HG02588 (cell line): ENCODE measurements at regions not wholly inside any gene's neighbourhood (a gene's known extent, or its start where the extent isn't known, plus 50 kb on each side); places are given as distances from the start of the nearest gene placed in this dataset.

ENCODE experiments used
- ATAC-seq: cut with Tn5 transposase; IDR thresholded peaks from one replicate; pipeline ENCODE4 v1.9.1; 2021; ENCODE audit warnings: mild to moderate bottlenecking, moderate library complexity; ENCODE audit not compliant: unreplicated experiment

GRCh38 chr6:95142101-95142500, 435.2 kb upstream of the MANEA start:
- no peak for ATAC-seq

GRCh38 chr6:95142661-95143335, 434.5 kb upstream of the MANEA start:
- ATAC-seq: no peak

- no peak for ATAC-seq
Measured at GRCh38 chr6:95143408-95144180, 433.7 kb upstream of the MANEA start.

DNA sequence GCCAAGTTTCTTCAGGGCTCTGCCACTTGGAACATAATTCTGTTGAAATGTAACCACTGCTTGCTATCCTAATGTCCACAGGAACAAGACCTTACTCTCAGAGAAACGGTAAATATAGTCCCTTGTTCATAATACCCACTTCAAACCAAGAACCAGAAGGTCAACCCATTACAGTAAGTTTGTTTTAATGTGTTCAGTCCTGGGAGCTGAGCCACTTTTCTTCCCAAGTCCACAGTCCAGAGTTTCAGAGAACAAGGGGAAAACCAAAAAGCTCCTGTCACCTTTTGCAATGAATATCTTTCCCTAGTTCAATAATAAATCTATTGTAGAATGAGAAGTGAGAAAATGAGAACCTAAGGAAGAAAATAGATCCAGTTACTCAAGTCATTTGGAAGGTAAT, 431.9 kb upstream of the MANEA start:
- no peak for ATAC-seq

DNA sequence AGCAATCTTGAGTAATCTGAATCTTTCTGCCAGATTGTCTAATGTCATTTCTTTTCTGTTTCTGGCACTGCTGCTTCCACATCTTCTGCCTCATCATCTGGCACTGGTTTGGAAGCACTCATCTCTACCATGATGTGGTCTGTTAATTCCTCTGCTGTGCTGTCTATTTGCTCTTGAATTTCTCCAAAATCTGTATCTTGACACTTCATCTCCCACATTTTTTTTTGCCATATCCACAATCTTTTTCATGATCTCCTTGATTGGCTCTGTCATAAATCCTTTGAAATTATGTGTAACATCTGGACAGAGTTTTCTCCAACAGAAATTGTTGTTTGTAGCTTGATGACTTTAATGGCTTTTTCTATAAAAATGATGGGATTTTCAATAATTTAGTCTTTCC, 417.8 kb upstream of the MANEA start:
- ATAC-seq: no peak

DNA sequence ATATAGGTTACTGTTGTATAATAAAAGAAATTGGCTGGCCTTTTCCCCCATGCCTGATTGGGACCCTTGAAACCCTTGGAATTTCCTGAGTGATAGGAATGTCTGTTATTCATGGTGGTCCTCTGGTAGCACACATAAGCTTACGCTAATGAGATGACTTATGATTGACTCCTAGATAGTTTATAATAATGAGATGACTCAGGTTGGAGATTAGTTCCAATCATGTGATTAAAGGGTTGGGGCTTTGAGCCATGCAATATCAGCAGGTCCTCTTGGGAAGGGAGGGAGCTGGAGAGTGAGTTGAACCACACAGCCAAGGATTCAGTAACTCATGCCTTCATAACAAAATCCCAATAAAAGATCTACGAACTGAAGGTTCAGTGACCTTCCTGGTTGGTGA, 407.6 kb upstream of the MANEA start:
- ATAC-seq: no peak

GRCh38 chr6:95175927-95176675, 401.2 kb upstream of the MANEA start:
- ATAC-seq: no peak

DNA sequence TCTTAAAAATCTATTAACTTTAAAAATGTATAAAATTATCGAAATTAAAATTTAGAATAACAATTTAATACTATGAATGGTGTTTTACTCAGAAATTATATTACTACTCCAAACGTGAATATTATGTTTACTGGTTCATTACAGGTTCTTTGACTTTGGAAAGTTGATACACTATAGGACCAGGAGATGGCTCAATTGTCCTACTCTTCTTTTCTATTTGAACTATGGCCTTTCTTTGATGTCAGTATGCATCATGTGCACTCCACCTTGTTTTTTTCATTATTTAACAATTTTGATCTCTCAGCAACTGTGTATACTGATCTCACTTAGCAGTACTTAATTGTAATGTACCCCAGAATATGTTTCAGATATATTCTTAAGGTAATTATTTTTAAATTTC, 391.5 kb upstream of the MANEA start:
- ATAC-seq: no peak

GRCh38 chr6:95186710-95187109, 390.6 kb upstream of the MANEA start:
- ATAC-seq: no peak

DNA sequence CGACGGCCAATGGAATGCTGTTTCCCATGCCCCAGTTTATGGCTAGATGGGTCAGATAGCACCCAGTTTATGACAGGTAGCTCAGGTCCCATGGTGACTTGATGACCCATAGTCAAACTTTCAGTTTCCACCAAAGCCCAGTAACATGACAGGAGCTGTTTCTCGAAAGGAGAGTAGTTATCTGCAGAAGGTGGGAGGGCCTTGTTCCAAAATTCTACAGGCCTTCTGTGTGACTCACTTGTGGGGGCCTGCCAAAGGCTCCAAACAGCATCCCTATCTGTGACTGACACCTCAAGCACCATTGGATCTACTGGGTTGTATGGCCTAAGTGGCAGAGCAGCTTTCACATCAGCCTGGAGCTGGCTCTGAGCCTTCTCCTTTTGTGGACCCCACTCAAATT, 379.7 kb upstream of the MANEA start:
- ATAC-seq: no peak

DNA sequence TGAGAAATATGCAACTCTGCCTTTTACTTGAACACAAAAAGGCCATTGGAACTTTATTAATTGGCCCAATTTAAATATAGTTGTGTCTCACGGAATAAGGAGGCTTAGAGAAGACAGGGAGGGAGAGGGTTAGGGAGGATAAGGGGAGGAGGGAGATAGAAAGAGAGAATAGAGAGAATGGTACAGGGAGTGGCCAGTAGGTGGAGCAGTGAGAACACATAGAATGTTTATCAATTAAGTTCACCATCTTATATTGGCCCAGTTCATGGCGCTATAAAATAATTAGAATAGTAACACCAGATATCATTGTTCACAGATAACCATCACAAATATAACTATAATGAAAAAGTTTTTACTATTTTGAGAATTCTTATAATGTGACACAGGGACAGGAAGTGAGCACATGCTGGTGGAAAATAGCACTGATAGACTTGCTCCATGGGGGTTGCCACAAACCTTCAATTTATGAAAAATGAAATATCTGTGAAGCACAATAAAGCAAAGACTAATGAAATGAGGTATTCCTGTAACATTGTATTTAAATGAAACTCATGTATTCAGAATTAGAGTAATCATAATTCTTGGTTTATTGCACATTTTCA, 374.1 kb upstream of the MANEA start:
- ATAC-seq: peak; percentile 92

- no peak for ATAC-seq
Measured at GRCh38 chr6:95204178-95204577, 373.2 kb upstream of the MANEA start.

DNA sequence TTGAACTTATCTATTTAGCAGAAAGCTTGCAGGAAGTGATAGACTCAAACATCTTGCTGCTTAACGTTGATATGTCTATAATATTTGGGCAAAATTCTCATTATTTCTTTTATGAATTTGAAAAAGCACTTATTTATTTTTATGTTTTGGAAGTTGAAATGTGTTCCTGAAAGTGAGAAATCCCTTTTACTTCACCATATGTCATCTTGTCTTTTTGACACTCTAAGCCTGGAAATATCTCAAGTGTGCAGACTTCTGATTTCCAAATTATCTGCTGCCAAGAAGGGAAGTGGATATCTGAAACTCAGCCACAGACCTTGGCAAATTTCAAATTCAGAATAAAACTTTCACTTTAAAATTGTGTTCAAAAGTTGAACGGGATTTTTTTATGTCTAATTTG, 368.7 kb upstream of the MANEA start:
- ATAC-seq: no peak

DNA sequence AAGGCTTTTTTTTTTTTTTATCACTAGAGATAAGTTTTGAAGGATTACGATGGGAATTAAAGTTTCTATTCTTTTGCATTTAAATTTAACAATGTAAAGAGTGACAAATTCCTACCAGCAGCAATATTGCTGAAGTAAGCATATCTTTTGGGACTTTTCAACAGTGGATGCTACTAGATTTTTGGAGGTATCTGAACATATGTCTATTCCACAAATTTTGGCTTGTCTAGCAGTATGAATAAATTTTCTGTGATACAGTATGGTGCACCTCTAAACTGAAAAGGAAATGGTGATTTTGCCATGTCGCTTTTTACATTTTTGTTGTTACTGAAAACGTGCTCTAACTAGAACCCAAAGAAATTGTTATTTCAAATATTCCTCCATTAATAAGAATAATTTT, 368.3 kb upstream of the MANEA start:
- no peak for ATAC-seq

DNA sequence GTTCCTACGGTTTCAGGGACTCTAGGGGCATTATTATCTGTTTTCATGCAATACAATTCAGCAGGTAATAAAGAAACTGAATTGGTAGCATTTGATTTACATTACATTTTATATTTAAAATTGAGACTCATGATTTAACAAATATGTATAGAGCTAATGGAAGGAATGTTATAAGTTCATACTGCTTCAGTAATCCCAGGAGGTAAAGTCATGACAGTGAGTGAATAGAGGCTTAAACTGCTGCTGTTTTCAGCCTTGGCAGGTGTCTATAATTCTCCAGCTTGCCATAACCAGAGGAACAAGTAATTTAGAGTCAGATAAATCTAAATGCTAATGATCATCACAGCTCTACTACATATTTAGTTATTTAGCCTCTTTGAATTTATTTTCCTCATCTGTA, 360.8 kb upstream of the MANEA start:
- ATAC-seq: no peak

GRCh38 chr6:95227351-95227750, 350.0 kb upstream of the MANEA start:
- no peak for ATAC-seq

DNA sequence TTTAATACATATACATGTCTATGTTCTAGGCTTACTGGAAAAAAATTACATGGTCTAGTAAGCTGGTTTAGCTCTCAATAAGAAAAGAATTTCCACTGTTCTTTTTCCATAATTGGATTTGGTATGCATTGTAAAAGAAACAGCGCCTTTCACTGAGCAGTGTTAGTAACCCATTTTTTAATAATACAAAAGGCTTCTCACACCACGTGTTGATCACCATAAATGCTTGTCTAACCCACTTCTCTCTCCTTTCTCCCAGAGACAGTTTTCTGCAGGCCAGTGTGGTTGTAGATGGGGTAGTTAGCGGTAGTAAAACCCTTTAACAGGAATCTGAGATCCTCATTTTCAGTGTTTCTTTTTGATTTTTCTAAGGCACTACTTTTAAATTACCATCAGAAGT, 348.7 kb upstream of the MANEA start:
- no peak for ATAC-seq

GRCh38 chr6:95230071-95230740, 347.1 kb upstream of the MANEA start:
- ATAC-seq: no peak

GRCh38 chr6:95231416-95231815, 345.9 kb upstream of the MANEA start:
- no peak for ATAC-seq

DNA sequence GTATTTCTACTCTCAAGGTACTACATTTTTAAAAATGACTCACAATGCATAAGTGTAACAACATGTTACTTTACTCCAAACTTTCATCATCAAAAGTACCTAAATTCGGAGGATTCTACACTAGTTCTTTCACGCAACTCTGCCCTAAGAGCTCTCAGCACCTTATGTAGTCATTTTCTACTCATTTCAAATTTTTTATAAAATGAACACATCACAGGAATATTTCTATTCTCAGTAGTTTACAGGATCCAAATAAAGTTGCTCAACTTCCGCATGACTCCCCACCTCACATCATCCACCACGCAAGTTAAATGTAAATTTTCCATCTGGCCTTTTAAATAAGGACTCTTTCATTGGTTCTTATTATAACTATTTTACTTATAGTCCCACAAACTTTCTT, 344.9 kb upstream of the MANEA start:
- no peak for ATAC-seq

DNA sequence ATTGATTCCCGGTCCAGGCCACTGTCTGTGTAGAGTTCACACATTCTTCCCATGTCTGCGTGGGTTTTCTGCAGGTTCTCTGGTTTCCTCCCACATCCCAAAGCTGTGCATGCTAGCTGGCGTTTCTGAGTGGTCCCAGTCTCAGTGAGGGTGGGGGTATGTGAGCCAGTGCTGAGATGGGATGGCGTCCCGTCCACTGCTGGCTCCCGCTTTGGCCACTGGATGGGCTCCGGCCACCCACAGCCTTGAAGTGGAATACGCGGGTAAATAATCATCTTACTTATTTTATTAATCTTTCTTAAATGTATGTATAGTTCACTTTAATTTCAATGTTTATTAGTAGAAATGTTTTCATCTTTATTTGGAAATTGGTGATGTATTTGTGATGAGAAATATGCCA, 343.5 kb upstream of the MANEA start:
- ATAC-seq: no peak
